ENCODE measurements at regions not wholly inside any gene's neighbourhood (a gene's known extent, or its start where the extent isn't known, plus 50 kb on each side); places are given as distances from the start of the nearest gene placed in this dataset.

- TF ChIP-seq NFYB (CRISPR knock-in tag; IDR thresholded peaks at IDR 0.05) (no peak), PCBP1 (IDR thresholded peaks at IDR 0.05; ENCODE audit: borderline replicate concordance, low read depth, low read length) (no peak), ZNF704 (CRISPR knock-in tag; IDR thresholded peaks at IDR 0.05; ENCODE audit: borderline replicate concordance) (no peak), NR2F6 (IDR thresholded peaks at IDR 0.05) (no peak), NR2F6 (CRISPR knock-in tag; IDR thresholded peaks at IDR 0.05) (no peak), GLI4 (CRISPR knock-in tag; IDR thresholded peaks at IDR 0.05; ENCODE audit: borderline replicate concordance) (no peak), KDM3A (CRISPR knock-in tag; IDR thresholded peaks at IDR 0.05; ENCODE audit: low read depth) (no peak), FOSL1 (CRISPR knock-in tag; IDR thresholded peaks at IDR 0.05; ENCODE audit: borderline replicate concordance) (no peak), POLR2A (IDR thresholded peaks at IDR 0.05; ENCODE audit: insufficient read depth in 1 of 2, low read depth in 2 of 2, low read length in 2 of 2) (no peak), LCORL (IDR thresholded peaks at IDR 0.05) (no peak), LCORL (CRISPR knock-in tag; IDR thresholded peaks at IDR 0.05) (no peak), PREB (CRISPR knock-in tag; IDR thresholded peaks at IDR 0.05) (no peak)
Observed at GRCh38 chr12:107635139-107635538, 50.5 kb upstream of the PWP1 start.
